GM12873 (cell line): ENCODE measurements at regions not wholly inside any gene's neighbourhood (a gene's known extent, or its start where the extent isn't known, plus 50 kb on each side); places are given as distances from the start of the nearest gene placed in this dataset.

Experiments used
- TF ChIP-seq, protein P1 (sequence below): IDR thresholded peaks from 2 replicates; pipeline ENCODE4 v1.5.1; 2012; ENCODE audit warnings: low read depth, mild to moderate bottlenecking, moderate library complexity, low read length, control low read depth; ENCODE audit not compliant: insufficient read depth; ENCODE audit errors: missing control alignments

DNA sequence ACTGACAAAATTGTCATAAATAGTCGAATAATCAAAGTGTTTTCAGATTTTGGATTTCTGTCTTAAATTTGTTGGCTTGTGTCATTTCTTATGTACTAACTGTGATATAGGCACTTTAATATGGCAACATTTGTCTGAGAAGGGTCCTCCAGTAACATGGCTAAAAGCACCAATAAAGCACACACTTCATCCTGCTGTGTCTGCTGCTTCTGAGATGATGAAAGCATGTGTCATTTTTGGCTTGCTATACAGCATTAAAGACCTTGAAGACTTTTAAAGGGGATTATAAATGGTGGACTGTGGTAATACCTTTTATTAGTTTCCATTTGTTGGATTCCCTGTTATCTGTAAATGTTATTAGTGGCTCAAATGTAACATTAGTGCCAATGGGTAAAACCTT is 551.8 kb upstream of the GRID2 start:
- TF ChIP-seq, protein P1, sequence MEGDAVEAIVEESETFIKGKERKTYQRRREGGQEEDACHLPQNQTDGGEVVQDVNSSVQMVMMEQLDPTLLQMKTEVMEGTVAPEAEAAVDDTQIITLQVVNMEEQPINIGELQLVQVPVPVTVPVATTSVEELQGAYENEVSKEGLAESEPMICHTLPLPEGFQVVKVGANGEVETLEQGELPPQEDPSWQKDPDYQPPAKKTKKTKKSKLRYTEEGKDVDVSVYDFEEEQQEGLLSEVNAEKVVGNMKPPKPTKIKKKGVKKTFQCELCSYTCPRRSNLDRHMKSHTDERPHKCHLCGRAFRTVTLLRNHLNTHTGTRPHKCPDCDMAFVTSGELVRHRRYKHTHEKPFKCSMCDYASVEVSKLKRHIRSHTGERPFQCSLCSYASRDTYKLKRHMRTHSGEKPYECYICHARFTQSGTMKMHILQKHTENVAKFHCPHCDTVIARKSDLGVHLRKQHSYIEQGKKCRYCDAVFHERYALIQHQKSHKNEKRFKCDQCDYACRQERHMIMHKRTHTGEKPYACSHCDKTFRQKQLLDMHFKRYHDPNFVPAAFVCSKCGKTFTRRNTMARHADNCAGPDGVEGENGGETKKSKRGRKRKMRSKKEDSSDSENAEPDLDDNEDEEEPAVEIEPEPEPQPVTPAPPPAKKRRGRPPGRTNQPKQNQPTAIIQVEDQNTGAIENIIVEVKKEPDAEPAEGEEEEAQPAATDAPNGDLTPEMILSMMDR = no peak

DNA sequence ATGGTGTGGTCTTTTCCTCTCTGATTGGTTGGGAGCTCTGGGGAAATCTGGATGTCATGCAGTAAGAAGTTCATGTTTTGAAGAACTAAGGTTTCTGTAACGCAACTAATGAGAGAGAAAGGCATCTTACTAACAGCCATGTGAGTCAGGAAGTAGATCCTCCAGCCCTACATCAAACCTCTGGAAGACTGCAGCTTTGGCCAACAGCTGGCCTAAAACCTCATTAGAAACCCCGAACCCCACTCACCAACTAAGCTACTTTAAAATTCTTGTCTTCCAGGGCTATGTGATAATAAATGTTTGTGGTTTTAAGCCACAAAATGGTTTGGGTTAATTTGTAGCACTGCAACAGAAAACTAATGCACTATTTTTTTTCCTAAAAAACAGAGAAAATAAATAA is 549.0 kb upstream of the GRID2 start:
- TF ChIP-seq, protein P1 = no peak

DNA sequence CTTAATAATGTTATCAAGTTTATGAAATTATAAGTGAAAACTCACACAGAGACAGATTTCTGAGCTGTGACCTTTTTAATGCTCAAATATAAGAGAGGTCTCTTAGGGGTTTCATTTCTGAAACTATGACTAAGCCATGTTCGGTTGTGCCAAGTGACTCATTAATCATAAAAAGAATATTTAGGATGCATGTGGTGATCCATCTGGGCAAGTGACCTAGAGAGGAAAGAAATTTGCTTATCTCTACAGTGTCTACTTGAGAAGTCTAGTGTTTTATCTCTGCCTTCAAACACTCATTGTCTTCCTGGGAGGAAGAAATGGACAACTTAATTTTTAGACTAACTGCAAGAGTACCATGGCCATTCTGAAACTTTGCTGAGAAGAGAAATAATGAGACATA is 545.3 kb upstream of the GRID2 start:
- TF ChIP-seq, protein P1 = no peak

DNA sequence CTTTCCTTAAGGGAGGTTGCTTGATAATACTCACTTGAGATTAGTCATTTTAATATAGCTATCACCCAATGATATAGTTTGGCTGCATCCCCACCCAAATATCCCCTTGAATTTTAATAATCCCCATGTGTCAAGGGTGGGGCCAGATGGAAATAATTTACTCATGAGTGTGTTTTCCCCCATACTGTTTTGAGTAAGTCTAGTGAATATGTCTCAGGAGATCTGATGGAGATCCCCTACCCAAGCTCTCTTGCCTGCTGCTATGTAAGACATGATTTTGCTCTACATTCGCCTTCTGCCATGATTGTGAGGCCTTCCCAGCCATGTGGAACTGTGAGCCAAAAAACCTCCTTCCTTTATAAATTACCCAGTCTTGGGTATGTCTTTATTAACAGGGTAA is 539.7 kb upstream of the GRID2 start:
- TF ChIP-seq, protein P1 = no peak

DNA sequence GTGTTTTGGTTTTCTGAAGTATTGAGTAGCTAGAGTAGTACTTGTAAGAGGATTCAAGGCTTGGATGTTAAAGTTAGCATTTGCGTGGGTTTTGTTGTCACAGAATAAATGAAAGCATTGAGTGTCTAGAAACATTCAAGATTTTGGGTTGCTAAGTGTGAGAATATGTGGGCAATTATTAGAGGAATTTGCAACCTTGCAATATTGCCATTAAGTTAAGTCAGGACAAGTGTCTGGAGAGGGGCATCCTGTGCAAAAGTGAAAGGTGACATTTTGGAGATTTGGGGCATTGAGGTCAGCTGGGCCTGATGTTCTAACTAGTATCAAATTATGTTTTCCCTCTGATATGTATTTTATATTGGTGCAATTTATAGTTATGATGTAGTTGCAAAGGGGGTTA is 533.9 kb upstream of the GRID2 start:
- TF ChIP-seq, protein P1 = no peak

DNA sequence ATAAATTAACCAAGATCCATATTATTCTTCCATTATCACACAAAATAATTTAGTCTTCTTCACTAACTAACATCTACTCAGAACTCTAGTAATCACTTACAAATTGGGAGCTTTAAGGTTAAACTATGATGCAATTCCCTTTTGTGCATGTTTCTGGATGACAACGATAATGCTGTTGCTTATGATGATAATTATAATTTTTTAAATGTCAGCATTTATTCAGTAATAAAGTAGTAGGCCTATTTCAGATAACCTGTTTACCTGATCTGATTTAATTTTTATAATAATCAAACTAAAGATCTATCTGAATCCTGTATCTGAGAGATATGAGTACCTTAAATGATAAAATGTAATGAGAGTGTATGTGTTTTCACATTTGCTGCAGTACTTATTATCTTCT is 507.8 kb upstream of the GRID2 start:
- TF ChIP-seq, protein P1 = no peak

DNA sequence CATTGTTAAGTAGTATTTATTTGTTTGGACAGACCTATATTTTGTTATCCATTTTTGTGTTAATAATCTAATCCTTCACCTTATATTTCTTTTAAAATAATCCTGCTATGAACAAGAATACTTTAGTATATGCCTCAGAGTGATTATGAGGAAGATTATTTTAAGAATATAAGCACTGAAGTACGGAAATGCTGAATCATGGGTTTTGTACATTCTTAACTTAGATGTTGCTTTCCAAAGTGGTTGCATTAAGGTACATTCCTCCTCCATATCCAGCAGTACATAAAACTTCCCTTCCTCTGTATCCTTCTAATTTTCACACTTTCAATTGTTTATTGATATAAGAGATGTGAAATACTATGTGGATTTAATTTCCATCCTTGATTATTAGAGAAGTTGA is 491.4 kb upstream of the GRID2 start:
- TF ChIP-seq, protein P1 = no peak
